Tibial nerve (tissue), 4 donors: ENCODE measurements at regions not wholly inside any gene's neighbourhood (a gene's known extent, or its start where the extent isn't known, plus 50 kb on each side); places are given as distances from the start of the nearest gene placed in this dataset.

Source experiments
- DNase-seq, 2 donors: peaks; one replicate each; pipeline ENCODE4 v3.0.0-alpha.2; 2019; ENCODE audit warnings: low spot score in 2 of 2
- H3K27ac ChIP-seq, 4 donors: fragments of 200-600 bp; sonication (generic) in 3 of 4; one replicate each; pipeline ENCODE4 v1.5.1; 2017 to 2019; ENCODE audit warnings: mild to moderate bottlenecking in 1 of 4
- H3K27me3 ChIP-seq, 2 donors: fragments of 200-600 bp; sonication (generic) in 1 of 2; one replicate each; pipeline versions ENCODE4 v1.5.1 to v1.6.0; 2017 to 2019
- H3K36me3 ChIP-seq, 3 donors: fragments of 200-600 bp; sonication (generic); one replicate each; pipeline ENCODE4 v1.5.1; 2018 to 2019
- H3K4me1 ChIP-seq, 4 donors: fragments of 200-600 bp; sonication (generic) in 3 of 4; one replicate each; pipeline ENCODE4 v1.5.1; 2017 to 2019
- H3K4me3 ChIP-seq, 4 donors: fragments of 200-600 bp; sonication (generic) in 3 of 4; one replicate each; pipeline ENCODE4 v1.5.1; 2017 to 2019; ENCODE audit warnings: mild to moderate bottlenecking in 1 of 4, moderate library complexity in 1 of 4
- H3K9me3 ChIP-seq, 4 donors: fragments of 200-600 bp; sonication (generic) in 3 of 4; one replicate each; pipeline ENCODE4 v1.5.1; 2017 to 2019
- EP300 ChIP-seq, 2 donors: sonication (generic); formaldehyde crosslinking; IDR thresholded peaks; one replicate each; pipeline ENCODE4 v1.6.1; 2017; ENCODE audit warnings: antibody characterized with exemption in 2 of 2, mild to moderate bottlenecking in 1 of 2
- POLR2A ChIP-seq, 2 donors: fragments of 450-650 bp; IDR thresholded peaks; one replicate each; pipeline ENCODE4 v1.6.1; 2017; ENCODE audit warnings: antibody characterized with exemption in 2 of 2, mild to moderate bottlenecking in 2 of 2, moderate library complexity in 2 of 2
- WGBS, 2 donors: methylation state at CpG; one replicate each; pipeline ENCODE4 v1.1.5; 2018; 5-methylcytosine and 5-hydroxymethylcytosine counted together
- TF ChIP-seq, protein P1 (sequence below), 5 experiments: fragments of 200-600 bp in 3 of 5; fragments of 450-650 bp in 2 of 5; sonication (generic) in 3 of 5; IDR thresholded peaks; one replicate each; pipeline ENCODE4 v1.5.1; 2016 to 2019; ENCODE audit warnings: antibody characterized with exemption in 5 of 5, mild to moderate bottlenecking in 3 of 5, moderate library complexity in 2 of 5

DNA sequence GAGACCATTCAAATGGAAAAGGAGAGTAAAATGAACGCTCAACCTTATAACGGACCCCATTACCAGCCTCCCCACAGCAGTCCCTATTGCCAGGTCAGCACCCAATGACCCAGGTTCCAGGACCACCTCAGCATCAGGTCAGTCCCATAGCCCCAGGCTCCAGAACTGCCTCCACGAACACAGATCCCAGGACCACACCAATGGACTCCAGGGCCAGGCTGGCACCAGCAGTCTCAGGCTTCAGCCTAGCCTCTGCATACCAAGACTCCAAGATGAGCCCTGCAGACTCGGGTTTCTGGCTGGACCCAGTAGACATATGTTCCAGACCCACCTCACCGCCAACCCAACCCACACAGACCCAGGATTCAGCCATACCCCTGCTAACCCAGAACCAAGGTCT is 625.0 kb upstream of the RGS18 start:
- Histone ChIP-seq H3K9me3 (peaks cover 0 to 9% (median 4%) of the 10 kb centered on the region in 4 donors), H3K4me3 (no peak overlapping the region), H3K27ac (no peak overlapping the region), H3K4me1 (no peaks in the 10 kb centered on the region), H3K36me3 (no peaks in the 10 kb centered on the region), H3K27me3 (no peaks in the 10 kb centered on the region)
- TF ChIP-seq POLR2A (IDR thresholded peaks at IDR 0.05) (no peak), EP300 (IDR thresholded peaks at IDR 0.05) (no peak)
- TF ChIP-seq, protein P1, sequence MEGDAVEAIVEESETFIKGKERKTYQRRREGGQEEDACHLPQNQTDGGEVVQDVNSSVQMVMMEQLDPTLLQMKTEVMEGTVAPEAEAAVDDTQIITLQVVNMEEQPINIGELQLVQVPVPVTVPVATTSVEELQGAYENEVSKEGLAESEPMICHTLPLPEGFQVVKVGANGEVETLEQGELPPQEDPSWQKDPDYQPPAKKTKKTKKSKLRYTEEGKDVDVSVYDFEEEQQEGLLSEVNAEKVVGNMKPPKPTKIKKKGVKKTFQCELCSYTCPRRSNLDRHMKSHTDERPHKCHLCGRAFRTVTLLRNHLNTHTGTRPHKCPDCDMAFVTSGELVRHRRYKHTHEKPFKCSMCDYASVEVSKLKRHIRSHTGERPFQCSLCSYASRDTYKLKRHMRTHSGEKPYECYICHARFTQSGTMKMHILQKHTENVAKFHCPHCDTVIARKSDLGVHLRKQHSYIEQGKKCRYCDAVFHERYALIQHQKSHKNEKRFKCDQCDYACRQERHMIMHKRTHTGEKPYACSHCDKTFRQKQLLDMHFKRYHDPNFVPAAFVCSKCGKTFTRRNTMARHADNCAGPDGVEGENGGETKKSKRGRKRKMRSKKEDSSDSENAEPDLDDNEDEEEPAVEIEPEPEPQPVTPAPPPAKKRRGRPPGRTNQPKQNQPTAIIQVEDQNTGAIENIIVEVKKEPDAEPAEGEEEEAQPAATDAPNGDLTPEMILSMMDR (IDR thresholded peaks at IDR 0.05) = no peak
- WGBS, 2 donors = 88 to 90% methylated on average over 5 of the region's 5 CpGs
- DNase-seq = no peak

DNA sequence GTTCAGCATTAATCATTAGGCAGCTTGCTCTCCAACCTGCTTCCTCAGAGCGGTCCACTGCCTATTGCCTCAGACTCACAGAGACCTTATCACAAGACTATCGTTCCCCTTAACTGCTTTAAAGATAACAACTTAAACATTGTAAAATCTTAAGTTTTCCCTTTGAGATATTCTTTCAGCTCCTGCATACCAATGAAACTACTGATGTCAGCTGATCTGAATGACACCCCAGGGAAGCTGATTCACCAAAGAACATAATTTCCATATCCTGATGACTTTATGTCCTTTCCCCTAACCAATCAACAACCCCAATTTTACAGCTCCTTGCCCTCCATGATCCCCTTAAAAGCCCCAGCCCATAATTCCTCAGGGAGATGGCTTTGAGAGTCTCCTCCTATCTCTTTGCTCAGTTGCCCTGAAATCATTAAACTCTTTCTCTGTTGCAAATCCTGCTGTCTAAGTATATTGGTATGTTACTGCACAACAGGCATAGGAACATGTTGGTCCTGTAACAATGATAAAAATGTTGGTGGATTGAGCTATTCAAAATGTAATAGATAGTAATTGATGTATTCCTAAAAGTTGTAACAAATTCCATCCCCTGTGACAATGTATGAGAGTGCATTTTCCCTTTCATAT is 621.4 kb upstream of the RGS18 start:
- no peaks in the 10 kb centered on the region for H3K27me3 ChIP-seq
- DNase-seq = no peak
- 69 to 73% methylated on average over 2 of the region's 2 CpGs for WGBS, 2 donors

DNA sequence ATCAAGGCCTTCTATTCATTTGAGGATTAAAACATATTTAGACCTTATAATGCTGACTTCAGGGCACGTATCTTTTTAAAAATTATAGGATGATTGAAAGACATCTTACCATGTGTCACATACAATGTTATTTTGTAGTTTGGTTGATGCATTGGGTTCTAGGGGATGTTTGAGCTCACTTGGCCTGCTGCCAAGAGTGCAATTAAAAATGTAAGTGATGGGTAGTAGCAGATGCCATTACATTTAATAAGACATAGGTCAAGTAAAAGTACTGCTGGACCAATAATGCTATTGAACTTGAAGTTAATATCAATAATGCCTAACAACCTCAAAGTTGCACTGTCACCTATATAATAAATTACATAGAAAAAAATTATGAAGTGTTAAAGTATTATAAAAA is 616.5 kb upstream of the RGS18 start:
- no peaks in the 10 kb centered on the region for H3K36me3 ChIP-seq
- H3K4me3 ChIP-seq = no peak overlapping the region
- WGBS, 2 donors = 85 to 92% methylated on average over 1 of the region's 1 CpG
- TF ChIP-seq EP300 (IDR thresholded peaks at IDR 0.05) (no peak), POLR2A (IDR thresholded peaks at IDR 0.05) (no peak)
- TF ChIP-seq, protein P1 (IDR thresholded peaks at IDR 0.05) = no peak
- peaks cover 0 to 8% (median 3%) of the 10 kb centered on the region in 4 donors for H3K9me3 ChIP-seq
- H3K27me3 ChIP-seq = no peaks in the 10 kb centered on the region
- no peak for DNase-seq
- H3K27ac ChIP-seq = no peak overlapping the region
- H3K4me1 ChIP-seq = no peaks in the 10 kb centered on the region

More for the DNA sequence above, 621.4 kb upstream of the RGS18 start:
- TF ChIP-seq EP300 (IDR thresholded peaks at IDR 0.05) (no peak), POLR2A (IDR thresholded peaks at IDR 0.05) (no peak)
- TF ChIP-seq, protein P1 (IDR thresholded peaks at IDR 0.05) = no peak
- H3K36me3 ChIP-seq = no peaks in the 10 kb centered on the region
- H3K4me1 ChIP-seq = no peaks in the 10 kb centered on the region
- peaks cover 0 to 9% (median 4%) of the 10 kb centered on the region in 4 donors for H3K9me3 ChIP-seq
- H3K4me3 ChIP-seq = no peak overlapping the region
- H3K27ac ChIP-seq = no peak overlapping the region

DNA sequence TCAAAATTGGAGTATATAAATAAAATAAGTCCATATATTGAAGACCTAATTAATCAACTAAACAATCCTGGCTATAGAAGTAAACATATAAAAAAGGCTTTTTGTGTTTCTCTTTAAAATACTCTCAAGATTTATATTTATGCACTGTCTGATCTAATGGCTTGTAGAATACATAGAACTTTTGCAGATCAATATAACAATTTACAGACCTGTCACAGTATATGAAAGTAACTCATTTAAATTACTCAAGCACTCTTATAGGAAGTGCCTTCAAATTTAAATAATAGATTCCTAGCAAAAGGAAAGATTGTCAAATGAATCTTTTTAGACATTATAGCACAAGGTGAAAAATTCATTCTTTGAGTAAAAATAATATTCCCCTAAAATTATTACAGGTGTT is 615.8 kb upstream of the RGS18 start:
- TF ChIP-seq, protein P1 (IDR thresholded peaks at IDR 0.05) = no peak
- TF ChIP-seq EP300 (IDR thresholded peaks at IDR 0.05) = no peak
- TF ChIP-seq POLR2A (IDR thresholded peaks at IDR 0.05) = no peak
- no peak overlapping the region for H3K4me3 ChIP-seq
- H3K27ac ChIP-seq = no peak overlapping the region
- no peaks in the 10 kb centered on the region for H3K4me1 ChIP-seq
- peaks cover 0 to 3% (median 0%) of the 10 kb centered on the region in 4 donors for H3K9me3 ChIP-seq
- H3K27me3 ChIP-seq = no peaks in the 10 kb centered on the region
- no peaks in the 10 kb centered on the region for H3K36me3 ChIP-seq
- no peak for DNase-seq

DNA sequence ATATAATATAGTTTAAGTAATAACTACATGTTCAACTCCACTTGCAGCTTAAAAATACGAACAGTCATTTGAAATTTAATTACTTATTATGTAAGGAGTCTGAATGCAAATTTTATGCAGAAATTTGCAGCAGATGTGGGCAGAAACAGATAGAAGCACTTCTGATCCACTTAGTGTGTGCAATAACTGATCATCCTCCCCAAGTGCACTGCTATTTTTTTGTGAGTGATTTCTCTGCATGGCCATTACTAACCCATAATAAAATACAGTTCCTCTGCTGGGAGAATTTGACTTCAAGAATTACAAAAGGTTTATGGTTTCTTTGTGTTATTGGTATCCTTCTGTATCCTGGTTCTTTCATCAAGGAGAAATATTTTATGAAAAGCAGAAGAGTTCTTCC is 611.5 kb upstream of the RGS18 start:
- WGBS, 2 donors = 72% methylated on average over 1 of the region's 1 CpG
- Histone ChIP-seq H3K27me3 (no peaks in the 10 kb centered on the region), H3K4me3 (no peak overlapping the region), H3K27ac (no peak overlapping the region), H3K4me1 (no peaks in the 10 kb centered on the region), H3K36me3 (no peaks in the 10 kb centered on the region), H3K9me3 (no peaks in the 10 kb centered on the region)
- DNase-seq = no peak
- TF ChIP-seq POLR2A (IDR thresholded peaks at IDR 0.05) (no peak), EP300 (IDR thresholded peaks at IDR 0.05) (no peak)
- TF ChIP-seq, protein P1 (IDR thresholded peaks at IDR 0.05) = no peak
